NCI-H69 (cell line): ENCODE measurements at regions not wholly inside any gene's neighbourhood (a gene's known extent, or its start where the extent isn't known, plus 50 kb on each side); places are given as distances from the start of the nearest gene placed in this dataset.
"Not testable (repeated sequence)": the region's sequence is repeated elsewhere in the genome, so short reads cannot be mapped to it uniquely, and the experiment has no call there.

ENCODE experiments used
- DNase-seq: peaks from one replicate; lab custom pipeline; 2025; lab: John Stamatoyannopoulos, UW

DNA sequence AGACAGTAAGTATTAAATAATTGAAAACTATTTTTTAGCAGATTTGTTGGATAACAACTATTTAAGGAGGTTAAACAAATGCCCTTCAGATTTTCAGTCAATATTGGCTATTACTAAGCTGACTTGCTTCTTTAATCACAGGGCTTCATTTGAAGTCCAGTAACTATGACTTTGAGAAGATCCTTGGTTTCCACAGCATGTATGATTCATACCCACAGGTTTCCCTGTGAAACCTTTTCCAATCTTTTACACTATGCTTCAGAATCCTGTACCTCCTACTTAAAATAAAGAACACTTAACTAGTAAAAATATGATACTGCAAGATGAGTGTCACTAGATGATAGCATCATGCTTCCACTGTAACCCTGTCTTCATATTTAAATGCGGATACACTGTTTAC lies 211.9 kb downstream of the SPATA31A1 start:
- not testable (repeated sequence) for DNase-seq

DNA sequence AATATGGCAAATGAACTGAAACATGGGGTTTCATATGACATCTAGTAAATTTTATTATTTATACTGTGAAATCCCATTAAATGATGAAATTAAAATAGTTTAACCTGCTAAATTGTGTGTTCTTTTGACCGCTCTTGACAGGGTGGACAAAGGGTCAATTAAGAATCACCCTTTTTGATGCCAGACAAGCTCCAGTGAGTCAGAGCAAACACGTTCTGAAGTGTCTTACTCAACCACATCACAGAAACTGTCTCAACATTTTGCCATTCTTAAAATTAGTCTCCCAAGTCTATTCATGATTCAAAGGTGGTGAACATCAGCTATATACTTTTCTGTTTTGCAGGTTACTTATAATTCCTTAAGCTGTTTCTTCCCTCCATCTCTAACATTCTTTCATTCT lies 213.4 kb downstream of the SPATA31A1 start:
- DNase-seq: not testable (repeated sequence)

DNA sequence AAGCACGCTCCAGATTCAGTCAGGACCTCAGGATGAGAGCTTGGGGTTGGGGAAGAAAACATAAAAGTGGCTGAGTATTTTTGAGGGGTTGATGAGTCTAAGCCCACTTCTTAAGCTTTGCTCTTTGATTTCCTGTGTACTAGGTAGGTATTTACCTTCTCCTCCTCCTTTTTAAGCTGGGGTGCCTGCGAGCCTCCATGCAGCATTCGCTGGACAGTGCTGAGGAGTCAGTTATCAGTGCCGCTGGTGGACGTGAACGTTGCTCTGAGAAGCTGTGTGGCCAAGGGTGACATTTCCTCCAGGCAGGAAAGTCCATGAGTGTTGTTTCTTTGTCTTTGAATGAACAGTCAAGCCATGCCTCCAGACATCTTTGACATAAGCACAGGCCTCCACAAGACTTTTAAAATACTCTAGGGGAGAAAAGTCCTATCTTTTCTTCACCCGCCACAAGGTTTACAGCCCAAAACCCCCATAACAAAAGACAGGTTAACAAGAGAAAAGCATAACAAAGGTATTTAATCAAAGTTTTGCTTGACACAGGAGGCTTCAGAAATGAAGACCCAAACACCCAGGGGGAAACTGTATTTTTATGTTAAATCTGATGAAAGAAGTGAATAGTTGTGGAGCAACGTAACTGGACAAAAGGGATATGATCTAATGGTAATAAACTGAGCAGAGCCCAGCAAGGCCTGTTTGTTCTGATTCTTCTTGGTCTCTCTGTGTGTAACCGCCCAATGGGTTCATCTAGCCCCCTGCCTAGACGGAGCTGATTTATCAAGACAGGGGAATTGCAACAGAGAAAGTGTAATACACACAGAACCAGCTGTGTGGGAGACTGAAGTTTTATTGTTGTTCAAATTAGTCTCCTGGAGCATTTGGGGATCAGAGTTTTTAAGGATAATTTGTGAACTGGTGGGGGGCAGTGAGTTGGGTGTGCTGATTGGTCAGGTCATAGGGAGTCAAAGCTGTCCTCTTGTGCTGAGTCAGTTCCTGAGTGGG lies 217.9 kb downstream of the SPATA31A1 start:
- DNase-seq: not testable (repeated sequence)

DNA sequence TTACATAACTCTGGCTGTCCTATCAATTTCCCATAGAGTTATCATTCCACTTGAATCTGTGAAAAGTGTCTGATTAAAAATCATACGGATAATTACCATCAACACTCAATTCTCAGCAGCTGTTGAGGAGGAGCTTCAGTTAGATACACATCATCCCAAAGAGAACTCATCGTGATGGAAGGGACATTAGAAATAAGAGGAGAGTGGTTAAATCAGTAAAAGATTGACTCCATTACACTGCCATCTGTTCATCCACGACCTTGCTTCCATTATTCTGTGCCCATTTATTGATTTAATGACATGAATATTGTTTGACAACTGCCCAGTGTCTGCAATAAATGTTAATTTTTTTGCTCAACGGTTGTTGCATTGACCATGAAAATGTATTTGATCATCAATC lies 223.5 kb downstream of the SPATA31A1 start:
- peak; percentile 18 for DNase-seq

DNA sequence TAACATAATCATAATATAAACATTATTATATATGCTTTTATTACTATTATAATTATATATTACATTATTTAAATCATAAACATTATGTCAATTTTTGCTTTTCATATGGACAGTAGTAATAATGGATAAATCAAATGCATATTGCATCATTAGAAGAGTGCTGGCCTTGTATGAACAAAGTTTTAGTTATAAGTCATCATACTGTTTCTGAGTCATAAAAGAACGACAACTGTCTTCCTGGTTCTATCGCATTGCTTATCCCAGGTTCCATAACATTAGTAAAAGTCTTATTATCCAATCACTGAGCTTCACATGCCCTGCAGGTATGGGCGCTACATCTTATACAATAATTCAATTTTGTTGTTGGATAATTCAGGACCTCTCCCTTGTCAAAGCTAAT lies 225.8 kb downstream of the SPATA31A1 start:
- DNase-seq: not testable (repeated sequence)

DNA sequence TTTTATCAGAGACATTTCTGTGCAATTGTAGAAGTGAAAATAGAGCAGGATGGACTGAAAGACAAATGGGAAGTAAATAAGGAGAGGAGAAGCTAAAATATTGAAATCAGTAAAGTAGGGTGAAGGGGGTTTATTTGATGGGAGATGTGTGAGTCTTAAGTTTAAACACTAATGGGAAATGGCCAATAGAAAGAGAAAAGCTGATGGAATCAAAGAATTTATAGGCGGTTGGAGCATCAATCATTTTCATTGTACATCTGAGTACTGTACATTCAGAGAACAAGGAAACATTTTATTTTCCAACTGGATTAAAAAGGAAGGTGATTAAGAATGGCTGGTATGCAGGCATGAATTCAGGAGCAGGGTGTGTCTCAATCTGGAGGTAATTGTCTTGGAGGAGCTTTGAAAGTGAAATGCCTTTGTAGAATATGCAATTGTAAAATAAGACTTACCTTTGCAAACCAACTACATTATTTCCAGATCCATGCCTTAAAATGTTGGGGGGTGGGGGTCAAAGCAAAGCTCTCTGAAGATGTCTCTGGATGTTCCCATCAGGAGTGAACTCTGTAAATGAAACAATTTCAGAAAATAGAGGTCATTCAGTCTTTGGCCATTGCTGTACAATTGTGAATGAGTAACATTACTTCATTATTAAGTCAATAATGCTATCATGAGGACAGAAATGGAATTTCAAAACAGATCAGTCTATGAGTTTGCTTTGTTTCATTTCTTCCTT lies 227.4 kb downstream of the SPATA31A1 start:
- not testable (repeated sequence) for DNase-seq

DNA sequence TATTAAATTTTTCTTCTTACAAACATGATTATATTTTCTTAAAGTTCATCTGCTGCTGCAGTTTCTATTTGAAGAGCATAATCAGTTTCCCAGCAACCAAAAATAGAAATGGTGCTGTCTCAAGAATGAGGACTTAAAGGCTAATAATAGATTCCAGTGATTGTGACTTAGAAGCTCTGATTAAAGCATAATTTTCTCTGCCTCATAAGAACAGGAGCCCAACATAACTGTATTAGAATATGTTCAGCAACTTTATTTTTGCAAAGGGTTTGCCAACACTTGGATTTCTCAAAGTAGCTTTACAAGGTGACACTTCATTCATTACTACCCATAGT lies 227.9 kb downstream of the SPATA31A1 start:
- not testable (repeated sequence) for DNase-seq

DNA sequence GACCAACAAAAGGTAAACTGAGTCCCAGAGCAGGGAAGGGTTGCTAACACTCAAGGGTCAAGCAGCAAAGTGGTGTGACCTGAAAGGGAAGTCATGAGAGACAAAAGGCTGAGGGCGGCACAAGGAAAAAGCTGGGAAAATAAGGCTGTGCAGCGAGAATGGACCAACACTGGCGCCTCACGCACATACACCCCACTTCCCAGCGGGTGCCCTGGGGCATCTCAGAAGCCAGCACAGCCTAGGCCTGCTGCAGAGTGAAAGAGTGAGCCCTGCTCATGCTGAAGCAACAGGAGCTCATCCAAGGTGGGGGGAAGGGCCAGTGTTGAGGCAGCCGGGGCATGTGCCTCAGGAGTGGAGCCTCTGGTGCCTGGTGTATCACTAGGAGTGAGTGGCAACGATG lies 229.8 kb downstream of the SPATA31A1 start:
- not testable (repeated sequence) for DNase-seq

DNA sequence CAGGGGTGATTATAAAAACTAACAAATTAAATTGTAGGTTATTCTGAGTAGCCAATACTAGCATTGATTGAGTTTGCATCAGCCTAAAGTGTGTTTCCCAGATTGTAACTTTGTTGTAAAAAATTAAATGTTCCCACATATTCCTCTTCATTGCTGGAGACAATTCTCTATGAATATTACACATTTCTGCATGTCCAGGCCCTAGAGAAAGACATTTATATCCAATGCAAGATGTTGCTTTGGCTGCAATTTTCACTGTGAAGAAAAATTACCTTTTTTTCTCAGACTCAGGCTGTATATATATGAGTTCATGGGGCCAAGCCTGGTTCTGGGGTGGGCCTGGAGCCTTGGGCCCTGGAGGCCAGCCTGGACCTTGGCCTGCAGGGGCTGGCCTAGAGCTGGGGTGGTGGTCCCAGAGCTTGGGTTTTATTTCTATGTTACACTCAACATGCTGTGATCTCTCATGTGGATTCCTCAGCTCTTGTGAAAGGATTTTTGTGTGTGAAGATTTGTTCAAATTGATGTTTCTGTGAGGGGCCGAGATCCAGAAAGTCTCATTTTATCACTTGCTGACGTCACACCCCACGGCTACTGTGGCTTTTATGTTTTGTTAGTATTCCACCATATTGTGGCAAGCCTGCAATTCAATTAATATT lies 232.5 kb downstream of the SPATA31A1 start:
- DNase-seq: no peak

DNA sequence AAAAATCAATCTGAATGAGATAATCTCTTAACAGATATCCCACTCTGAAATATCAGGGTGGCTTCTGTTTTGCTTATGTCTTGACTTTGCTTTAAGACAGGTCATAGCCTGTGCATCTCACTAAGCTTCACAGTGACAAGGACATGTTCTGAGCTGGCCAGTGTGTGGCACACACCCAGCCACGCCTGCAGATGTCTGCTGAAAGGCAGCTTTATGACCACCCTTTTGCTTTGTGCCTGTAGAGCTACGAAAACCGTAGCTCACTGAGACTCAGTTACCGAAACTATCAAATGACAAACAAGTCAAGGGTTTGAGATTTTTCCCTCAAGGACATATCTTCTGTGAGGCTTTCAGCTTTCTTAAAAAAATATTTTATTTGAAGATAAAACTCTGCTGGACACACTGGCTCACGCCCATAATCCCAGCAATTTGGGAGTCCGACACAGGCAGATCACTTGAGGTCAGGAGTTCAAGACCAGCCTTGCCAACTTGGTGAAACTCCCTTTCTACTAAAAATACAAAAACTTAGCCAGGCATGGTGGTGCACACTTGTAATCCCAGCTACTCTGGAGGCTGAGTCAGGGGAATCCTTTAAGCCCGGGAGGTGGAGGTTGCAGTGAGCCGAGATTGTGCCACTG lies 233.2 kb downstream of the SPATA31A1 start:
- DNase-seq: peak; percentile 10

DNA sequence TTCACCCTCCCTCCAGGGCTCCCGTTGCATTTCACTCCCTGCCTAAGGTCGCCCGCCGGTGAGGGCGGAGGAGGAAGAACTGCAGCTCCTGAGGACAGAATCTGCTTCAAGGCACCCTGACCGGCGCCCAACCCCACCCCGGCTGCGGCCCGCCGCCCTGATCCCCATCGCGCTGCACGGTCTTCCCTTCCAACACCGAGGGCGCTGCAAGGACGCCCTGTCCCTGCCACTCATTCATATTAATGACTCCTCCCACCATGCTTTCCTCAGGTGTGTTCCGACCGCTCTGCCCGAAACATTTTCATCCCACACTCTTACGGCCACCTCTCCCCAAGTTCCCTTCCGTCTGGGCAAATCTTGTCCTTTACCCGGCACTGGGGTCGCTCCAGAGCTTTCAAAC lies 248.6 kb downstream of the SPATA31A1 start:
- DNase-seq: not testable (repeated sequence)

DNA sequence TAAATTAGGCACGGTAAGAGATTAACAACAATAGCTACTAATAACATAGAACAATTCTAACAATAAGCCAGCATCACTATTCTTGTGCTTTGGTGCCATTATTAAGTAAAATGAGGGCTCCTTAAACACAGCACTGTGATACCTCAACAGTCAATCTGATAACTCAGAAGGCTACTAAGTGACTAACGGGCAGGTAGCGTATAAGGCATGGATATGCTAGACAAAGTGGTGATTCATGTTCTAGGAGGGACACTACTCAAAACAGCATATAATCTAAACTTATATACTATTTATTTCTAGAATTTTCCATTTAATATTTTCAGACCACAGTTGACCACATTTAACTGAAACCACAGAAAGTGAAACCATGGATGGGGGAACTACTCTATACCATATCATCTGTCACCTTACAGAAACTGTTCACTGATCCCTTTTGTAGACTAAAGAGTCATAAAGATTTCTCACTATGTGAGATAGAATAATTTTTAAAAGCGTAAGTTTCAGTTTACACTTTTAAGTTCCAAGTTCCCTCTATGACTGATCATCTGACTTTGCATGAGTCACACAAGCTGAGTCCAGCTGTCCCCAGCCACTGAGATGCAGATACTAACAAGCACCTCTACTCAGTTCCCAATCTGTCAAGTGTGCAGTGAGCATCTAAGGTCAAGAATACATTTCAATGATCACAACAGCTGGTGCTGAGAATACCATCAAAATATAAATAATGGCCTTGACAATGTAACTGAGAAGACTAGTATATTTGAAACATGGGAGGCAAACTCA lies 256.2 kb downstream of the SPATA31A1 start:
- DNase-seq: not testable (repeated sequence)

DNA sequence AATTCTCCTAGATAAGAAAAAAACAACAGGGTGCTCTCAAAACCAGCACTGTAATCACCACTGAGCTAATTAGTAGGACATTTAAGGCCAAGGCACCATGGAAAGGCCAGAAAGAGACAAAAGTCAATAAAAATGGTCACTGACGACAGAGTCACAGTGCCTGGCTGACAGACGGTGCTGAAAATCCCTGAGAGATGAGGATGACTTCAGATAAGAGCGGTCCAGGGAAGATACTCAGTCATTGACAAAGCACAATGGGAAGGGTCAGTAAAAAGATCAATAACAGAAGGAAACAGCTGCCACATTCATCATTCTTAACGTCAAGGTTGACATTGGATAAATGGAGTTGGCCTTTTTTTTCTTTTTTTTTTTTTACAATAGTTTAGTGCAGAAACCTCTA lies 261.0 kb downstream of the SPATA31A1 start:
- DNase-seq: not testable (repeated sequence)

DNA sequence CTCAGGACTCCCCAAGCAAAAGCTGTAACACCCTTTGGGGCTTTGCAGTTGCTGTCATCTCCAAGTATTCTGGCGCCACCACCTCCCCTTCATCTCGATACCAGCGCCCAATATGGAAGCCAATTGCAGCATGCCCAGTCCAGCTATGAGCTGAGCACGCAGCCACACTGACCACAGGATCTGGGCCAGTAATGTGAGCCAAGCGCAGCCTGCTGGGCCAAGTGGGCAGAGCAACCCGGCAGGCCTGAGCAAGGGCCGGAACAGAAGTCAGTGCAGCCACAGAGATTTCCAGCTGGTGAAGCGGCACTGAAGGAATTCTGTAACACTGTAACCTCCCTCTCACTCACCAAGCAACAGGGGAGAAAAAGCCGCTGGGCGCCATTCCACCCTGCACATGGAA lies 268.6 kb downstream of the SPATA31A1 start:
- not testable (repeated sequence) for DNase-seq

DNA sequence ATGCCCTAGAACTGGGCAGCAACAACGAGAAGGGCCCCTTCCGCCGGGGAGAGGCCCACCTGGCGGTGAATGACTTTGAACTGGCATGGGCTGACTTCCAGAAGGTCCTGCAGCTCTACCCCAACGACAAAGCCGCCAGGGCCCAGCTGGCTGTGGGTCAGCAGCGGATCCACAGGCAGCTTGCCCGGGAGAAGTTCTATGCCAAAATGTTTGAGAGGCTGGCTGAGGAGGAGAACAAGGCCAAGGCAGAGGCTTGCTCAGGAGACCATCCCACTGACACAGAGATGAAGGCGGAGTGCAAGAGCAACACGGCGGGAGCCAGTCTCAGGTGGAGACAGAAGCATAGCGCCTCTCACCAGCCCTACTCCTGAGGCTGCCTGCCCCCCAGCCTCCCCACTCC lies 276.6 kb downstream of the SPATA31A1 start:
- not testable (repeated sequence) for DNase-seq

DNA sequence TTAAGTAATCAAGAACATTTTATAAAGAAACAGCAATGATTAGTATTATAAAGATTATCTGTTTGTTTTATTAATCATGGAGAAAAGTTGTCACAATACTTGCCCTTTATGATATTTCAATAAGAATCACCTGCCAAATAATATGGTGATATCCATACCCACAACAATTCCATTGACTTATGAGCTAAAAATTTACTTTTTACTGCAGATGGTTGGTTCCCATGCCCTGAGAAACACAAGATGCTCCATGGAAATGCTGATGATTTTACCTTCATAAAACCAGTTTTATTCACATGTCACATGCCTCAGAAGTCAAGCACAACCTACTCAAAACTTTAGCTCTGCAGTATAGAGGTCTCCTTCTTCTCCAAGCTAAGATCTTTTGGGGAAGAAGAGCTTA lies 293.6 kb downstream of the SPATA31A1 start:
- not testable (repeated sequence) for DNase-seq

DNA sequence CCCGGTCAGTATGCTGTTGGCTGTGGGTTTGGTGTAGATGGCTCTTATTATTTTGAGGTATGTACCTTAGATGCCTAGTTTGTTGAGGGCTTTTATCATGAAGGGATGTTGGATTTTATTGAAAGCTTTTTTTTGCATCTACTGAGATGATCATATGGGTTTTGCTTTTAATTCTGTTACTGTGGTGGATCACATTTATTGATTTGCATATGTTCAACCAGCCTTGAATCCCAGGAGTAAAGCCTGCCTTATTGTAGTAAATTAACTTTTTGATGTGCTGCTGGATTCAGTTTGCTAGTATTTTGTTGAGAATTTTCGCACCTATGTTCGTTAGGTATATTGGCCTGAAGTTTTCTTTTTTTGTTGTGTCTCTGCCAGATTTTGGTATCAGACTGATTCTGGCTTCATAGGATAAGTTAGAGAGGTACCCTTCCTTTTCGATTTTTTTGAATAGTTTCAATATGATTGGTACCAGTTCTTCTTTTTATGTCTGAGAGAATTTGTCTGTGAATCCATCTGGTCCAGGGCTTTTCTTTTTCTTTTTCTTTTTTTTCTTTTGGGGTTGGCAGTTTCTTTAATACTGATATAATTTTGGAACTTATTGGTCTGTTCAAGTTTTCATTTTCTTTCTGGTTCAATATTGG lies 301.6 kb downstream of the SPATA31A1 start:
- not testable (repeated sequence) for DNase-seq

DNA sequence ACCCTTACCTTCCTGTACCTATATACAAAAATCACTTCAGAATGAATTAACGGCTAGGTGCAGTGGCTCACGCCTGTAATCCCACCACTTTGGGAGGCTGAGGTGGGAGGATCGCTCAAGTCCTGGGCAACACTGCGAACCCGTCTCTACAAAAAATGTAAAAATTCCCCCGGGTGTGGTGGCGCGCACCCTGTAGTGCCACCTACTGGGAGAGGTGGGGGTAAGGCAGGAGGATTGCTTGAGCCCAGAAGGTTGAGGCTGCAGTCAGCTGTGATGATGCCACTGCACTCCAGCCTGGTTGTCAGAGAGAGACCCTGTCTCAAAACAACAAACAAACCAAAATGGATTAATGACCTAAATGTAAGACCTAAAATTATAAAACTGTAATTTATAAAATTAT lies 307.6 kb downstream of the SPATA31A1 start:
- DNase-seq: not testable (repeated sequence)

DNA sequence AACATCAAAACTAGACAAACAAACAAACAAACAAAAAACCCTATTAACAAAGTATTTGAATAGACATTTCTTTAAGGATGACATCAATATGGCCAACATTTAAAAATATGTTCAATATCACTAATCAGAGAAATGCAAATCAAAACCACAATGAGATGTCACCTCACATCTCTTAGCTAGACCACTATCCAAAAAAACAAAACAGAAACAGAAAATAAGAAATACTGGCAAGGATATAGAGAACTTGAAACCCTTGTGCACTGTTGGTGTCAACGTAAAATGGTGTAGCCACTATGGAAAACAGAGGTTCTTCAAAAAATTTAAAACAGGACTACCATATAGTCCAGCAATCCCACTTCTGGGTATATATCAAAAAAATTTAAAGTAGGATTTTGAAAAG lies 308.2 kb downstream of the SPATA31A1 start:
- DNase-seq: not testable (repeated sequence)

DNA sequence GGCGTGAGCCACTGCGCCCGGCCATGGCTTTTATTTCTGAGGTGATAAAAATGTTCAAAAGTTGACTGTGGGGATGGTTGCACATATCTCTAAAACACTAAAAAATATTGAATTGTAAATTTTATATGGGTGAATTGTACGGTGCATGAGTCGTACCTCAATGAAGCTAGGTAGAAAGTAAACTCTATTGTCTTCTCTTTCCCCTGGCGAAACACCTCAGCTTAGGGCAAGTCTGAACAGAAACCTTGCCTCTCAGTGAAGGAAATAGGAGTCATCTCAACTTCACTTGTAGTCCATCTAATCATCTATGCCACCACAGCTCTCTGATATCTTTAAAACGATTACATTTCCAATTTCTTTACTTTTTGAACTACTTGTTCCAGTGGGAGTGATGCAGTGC lies 309.6 kb downstream of the SPATA31A1 start:
- not testable (repeated sequence) for DNase-seq
